ENCODE measurements at regions not wholly inside any gene's neighbourhood (a gene's known extent, or its start where the extent isn't known, plus 50 kb on each side); places are given as distances from the start of the nearest gene placed in this dataset.

DNA sequence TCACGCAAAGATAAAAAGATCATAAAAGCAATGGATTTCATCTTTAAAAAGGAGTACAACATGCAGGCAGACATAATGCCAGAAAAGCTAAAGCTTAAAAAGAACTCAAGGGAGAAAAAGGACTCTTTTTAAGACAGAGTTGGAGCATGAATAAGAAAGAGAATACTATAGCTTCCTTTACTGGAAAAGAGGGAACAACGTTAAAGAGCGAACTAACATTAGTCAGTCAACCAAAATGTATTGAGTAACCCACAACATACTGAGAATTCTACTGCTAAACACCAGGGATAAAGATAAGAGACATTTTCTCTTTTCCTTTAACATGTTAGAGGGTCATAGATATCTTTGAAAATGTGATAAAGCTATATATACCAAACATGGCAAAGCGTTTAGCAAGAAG is 182.0 kb downstream of the DUSP10 start:
- WGBS (ENCODE audit: insufficient coverage) = no CpG with 5 or more reads among the region's 4 CpGs
- Histone ChIP-seq H3K27ac (ENCODE audit: low read depth, low read length) (no peak overlapping the region), H3K27me3 (ENCODE audit: control insufficient read depth, insufficient read depth, low read length) (no peaks in the 10 kb centered on the region), H3K4me3 (ENCODE audit: low read depth, low read length) (no peak overlapping the region), H3K4me1 (ENCODE audit: control insufficient read depth, insufficient read depth, low read length) (no peaks in the 10 kb centered on the region), H3K36me3 (ENCODE audit: control insufficient read depth, insufficient read depth, low read length) (no peaks in the 10 kb centered on the region), H3K9me3 (ENCODE audit: control insufficient read depth, insufficient read depth, low read length) (no peaks in the 10 kb centered on the region)
- DNase-seq (ENCODE audit: low read depth in 4 of 6, low spot score in 6 of 6) = no peak

DNA sequence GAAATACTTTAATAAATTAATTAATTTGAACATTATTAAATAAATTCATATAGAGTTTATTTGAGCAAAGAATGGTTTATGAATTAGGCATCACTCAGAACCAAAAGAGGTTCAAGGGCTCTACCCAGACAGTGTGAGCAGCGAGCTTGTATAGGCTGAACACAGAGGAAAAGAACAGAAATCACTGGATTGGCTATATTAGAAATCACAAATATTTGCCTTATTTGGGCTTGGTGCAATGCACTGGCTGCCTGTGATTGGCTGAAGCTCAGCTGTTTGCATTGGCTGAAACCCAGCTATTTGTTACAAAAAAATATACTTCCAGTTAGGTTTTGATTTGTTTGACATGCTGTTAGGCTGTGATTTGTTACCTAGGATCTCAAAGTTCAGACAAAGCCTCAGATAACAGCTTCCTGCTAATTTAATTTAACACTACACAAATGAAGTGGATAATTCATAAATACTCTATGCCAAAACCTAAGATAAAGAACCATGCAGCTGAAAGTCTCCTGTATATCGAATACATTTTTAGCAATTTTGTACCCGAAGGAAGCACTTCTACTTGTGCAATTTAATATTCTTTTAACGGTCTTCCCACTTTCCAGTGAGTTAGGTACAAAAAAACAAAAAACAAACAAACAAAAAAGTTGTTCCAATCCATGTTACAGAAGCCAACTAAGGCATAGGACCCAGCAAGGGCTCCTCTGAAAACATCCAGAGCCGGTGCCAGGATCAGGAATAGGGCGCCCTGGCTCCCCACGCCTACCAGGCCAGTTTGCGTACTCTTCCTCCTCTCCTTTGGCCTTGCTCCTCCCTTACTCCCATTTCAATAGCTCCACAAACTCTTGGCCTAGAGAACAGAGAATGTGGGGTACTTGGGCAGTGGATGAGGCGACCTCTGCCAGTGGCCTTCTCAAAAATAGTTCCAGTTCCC is 179.1 kb downstream of the DUSP10 start:
- WGBS (ENCODE audit: insufficient coverage) = 92% methylated on average over 6 of the region's 9 CpGs
- no peak overlapping the region for H3K27ac ChIP-seq (ENCODE audit: low read depth, low read length)
- no peaks in the 10 kb centered on the region for H3K27me3 ChIP-seq (ENCODE audit: control insufficient read depth, insufficient read depth, low read length)
- no peaks in the 10 kb centered on the region for H3K9me3 ChIP-seq (ENCODE audit: control insufficient read depth, insufficient read depth, low read length)
- no peak overlapping the region for H3K4me3 ChIP-seq (ENCODE audit: low read depth, low read length)
- no peak for DNase-seq (ENCODE audit: low read depth in 4 of 6, low spot score in 6 of 6)
- no peaks in the 10 kb centered on the region for H3K4me1 ChIP-seq (ENCODE audit: control insufficient read depth, insufficient read depth, low read length)
- H3K36me3 ChIP-seq (ENCODE audit: control insufficient read depth, insufficient read depth, low read length) = no peaks in the 10 kb centered on the region

DNA sequence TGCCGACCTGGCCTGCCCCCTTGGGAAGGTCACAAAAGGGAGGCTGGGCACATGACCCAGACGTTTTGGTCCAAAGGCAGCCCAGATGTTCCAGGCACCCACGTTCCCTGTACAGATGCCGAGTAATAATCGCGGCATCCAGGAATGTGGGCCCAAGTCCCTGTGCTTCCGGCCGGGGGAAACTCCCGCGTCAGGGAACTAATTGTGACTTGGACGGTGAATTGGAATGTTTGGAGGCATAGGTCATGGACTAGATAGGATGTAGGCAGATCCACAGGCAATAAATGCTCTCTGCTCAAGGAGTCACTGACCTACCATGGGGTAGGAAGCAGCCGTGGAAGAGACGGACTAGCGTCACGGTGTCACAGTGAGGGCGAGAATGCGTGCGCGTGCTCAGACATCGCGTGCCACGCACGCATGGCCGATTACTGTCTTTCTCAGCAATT is 178.4 kb downstream of the DUSP10 start:
- H3K9me3 ChIP-seq (ENCODE audit: control insufficient read depth, insufficient read depth, low read length) = no peaks in the 10 kb centered on the region
- H3K4me1 ChIP-seq (ENCODE audit: control insufficient read depth, insufficient read depth, low read length) = no peaks in the 10 kb centered on the region
- WGBS (ENCODE audit: insufficient coverage) = 90% methylated on average over 15 of the region's 24 CpGs
- no peak overlapping the region for H3K4me3 ChIP-seq (ENCODE audit: low read depth, low read length)
- no peak for DNase-seq (ENCODE audit: low read depth in 4 of 6, low spot score in 6 of 6)
- no peak overlapping the region for H3K27ac ChIP-seq (ENCODE audit: low read depth, low read length)
- no peaks in the 10 kb centered on the region for H3K27me3 ChIP-seq (ENCODE audit: control insufficient read depth, insufficient read depth, low read length)
- H3K36me3 ChIP-seq (ENCODE audit: control insufficient read depth, insufficient read depth, low read length) = no peaks in the 10 kb centered on the region

DNA sequence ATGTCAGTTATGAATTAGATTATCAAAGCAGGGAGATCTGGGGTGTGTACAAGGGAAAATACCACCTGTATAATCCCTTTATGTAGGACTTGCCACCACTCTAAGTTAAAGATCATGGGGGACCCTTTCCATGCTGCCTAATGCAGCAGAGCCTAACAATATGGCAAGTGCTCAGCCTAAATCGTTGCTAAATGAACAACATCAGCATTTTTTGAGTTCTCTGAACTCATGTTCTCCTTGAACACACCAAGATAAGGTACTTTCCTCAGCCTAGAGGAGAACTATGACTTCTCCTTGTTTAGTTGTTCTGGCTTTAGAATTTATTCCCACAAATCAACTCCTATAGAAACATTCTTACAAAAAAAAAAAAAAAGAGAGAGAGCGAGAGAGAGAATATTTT is 177.0 kb downstream of the DUSP10 start:
- no CpG with 5 or more reads among the region's 2 CpGs for WGBS (ENCODE audit: insufficient coverage)
- Histone ChIP-seq H3K9me3 (ENCODE audit: control insufficient read depth, insufficient read depth, low read length) (no peaks in the 10 kb centered on the region), H3K27ac (ENCODE audit: low read depth, low read length) (no peak overlapping the region), H3K27me3 (ENCODE audit: control insufficient read depth, insufficient read depth, low read length) (no peaks in the 10 kb centered on the region), H3K4me1 (ENCODE audit: control insufficient read depth, insufficient read depth, low read length) (no peaks in the 10 kb centered on the region), H3K36me3 (ENCODE audit: control insufficient read depth, insufficient read depth, low read length) (no peaks in the 10 kb centered on the region), H3K4me3 (ENCODE audit: low read depth, low read length) (no peak overlapping the region)
- no peak for DNase-seq (ENCODE audit: low read depth in 4 of 6, low spot score in 6 of 6)

DNA sequence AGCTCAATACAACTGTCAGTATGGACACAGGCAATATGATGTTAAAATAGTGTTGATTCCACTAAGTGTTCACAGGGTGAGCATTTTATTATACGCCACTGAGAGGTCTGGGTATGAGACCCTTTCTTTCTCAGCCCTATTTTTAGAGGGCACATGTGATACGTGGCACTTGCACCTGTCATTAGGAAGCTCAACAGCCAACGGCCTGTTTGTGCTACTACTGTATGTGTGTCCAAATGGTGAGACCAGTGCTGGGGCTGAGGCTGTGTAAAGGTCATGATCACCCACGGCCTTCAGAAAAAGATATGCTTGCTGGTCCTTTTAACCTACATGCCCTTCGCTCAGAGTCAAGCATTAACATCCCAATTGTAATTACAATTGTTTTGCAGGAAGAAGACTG is 176.2 kb downstream of the DUSP10 start:
- WGBS (ENCODE audit: insufficient coverage) = 93% methylated on average over 2 of the region's 5 CpGs
- Histone ChIP-seq H3K36me3 (ENCODE audit: control insufficient read depth, insufficient read depth, low read length) (no peaks in the 10 kb centered on the region), H3K4me1 (ENCODE audit: control insufficient read depth, insufficient read depth, low read length) (no peaks in the 10 kb centered on the region), H3K9me3 (ENCODE audit: control insufficient read depth, insufficient read depth, low read length) (no peaks in the 10 kb centered on the region), H3K4me3 (ENCODE audit: low read depth, low read length) (no peak overlapping the region), H3K27me3 (ENCODE audit: control insufficient read depth, insufficient read depth, low read length) (no peaks in the 10 kb centered on the region), H3K27ac (ENCODE audit: low read depth, low read length) (no peak overlapping the region)
- no peak for DNase-seq (ENCODE audit: low read depth in 4 of 6, low spot score in 6 of 6)

DNA sequence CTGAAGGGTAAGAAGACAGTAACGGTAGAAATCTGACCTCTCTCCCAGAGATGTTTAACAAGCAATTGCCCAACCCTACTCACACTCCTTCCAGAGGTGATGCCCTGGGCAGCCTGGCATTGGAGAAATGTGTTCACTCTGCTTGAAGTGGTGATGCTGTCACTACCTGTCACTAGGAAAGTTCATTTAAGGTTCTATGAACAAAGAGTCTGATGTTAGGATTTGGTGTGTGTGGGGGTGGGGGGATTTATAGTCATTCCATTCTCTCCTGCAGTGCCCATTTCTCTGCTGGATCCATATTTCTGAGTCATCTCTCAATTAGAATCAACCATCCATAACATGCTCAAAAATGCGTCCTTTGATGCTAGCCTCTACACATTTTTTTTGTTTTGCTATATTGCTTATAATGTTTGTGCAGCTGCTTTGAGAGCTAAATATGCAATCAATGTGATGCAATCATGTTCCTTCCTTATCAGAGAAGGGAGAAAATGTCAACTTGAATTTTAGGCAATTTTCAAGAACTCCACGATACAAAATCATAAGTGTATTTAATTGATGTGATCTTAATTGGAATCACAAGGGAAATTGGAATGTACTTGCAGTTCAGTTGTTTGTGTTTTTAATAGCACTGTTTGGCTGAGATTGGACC is 173.9 kb downstream of the DUSP10 start:
- no CpG with 5 or more reads among the region's 3 CpGs for WGBS (ENCODE audit: insufficient coverage)
- DNase-seq (ENCODE audit: low read depth in 4 of 6, low spot score in 6 of 6) = no peak
- no peak overlapping the region for H3K27ac ChIP-seq (ENCODE audit: low read depth, low read length)
- no peaks in the 10 kb centered on the region for H3K27me3 ChIP-seq (ENCODE audit: control insufficient read depth, insufficient read depth, low read length)
- no peak overlapping the region for H3K4me3 ChIP-seq (ENCODE audit: low read depth, low read length)
- no peaks in the 10 kb centered on the region for H3K4me1 ChIP-seq (ENCODE audit: control insufficient read depth, insufficient read depth, low read length)
- H3K36me3 ChIP-seq (ENCODE audit: control insufficient read depth, insufficient read depth, low read length) = no peaks in the 10 kb centered on the region
- H3K9me3 ChIP-seq (ENCODE audit: control insufficient read depth, insufficient read depth, low read length) = no peaks in the 10 kb centered on the region

DNA sequence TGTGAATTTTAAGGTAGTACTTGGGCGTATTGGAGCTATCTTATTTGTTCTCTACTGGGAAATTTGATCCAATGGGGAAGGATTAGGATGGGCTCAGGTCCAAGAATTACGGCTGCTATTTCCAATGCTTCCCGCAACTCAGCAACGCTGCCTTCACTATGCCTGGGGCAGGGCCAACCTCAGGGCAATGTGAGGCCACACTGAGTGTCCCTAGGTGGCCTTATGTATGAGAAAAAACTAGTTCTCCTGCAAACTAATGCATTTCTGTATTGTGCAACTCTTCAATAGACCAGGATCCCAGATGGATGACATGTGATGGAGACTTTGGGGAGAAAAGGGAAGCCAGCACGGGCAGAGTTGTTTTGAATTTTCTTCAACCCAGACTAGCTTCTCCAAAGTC is 168.1 kb downstream of the DUSP10 start:
- Histone ChIP-seq H3K27ac (ENCODE audit: low read depth, low read length) (no peak overlapping the region), H3K27me3 (ENCODE audit: control insufficient read depth, insufficient read depth, low read length) (no peaks in the 10 kb centered on the region), H3K9me3 (ENCODE audit: control insufficient read depth, insufficient read depth, low read length) (no peaks in the 10 kb centered on the region), H3K4me3 (ENCODE audit: low read depth, low read length) (no peak overlapping the region), H3K4me1 (ENCODE audit: control insufficient read depth, insufficient read depth, low read length) (no peaks in the 10 kb centered on the region), H3K36me3 (ENCODE audit: control insufficient read depth, insufficient read depth, low read length) (no peaks in the 10 kb centered on the region)
- no peak for DNase-seq (ENCODE audit: low read depth in 4 of 6, low spot score in 6 of 6)
- WGBS (ENCODE audit: insufficient coverage) = 52% methylated on average over 3 of the region's 5 CpGs

DNA sequence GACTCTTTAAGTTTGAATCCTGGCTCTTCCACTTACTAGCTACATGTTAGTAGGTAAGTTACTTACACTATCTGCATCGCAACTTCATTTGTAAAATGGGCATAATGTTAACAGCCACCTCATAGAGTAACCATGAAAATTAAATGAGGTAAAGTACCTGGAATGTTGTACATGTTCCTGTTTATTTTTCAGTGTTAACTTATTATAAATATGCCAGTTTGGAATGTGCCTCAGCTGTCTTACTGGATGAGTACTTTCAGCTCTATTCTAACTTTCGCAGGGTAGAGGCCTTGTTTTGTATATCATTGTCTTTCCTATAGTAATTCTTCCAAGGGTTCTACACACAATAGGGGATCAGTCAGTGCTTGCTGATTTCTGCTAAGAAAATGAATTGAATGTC is 167.4 kb downstream of the DUSP10 start:
- no CpG with 5 or more reads among the region's 2 CpGs for WGBS (ENCODE audit: insufficient coverage)
- Histone ChIP-seq H3K4me3 (ENCODE audit: low read depth, low read length) (no peak overlapping the region), H3K27ac (ENCODE audit: low read depth, low read length) (no peak overlapping the region), H3K4me1 (ENCODE audit: control insufficient read depth, insufficient read depth, low read length) (no peaks in the 10 kb centered on the region), H3K27me3 (ENCODE audit: control insufficient read depth, insufficient read depth, low read length) (no peaks in the 10 kb centered on the region), H3K9me3 (ENCODE audit: control insufficient read depth, insufficient read depth, low read length) (no peaks in the 10 kb centered on the region), H3K36me3 (ENCODE audit: control insufficient read depth, insufficient read depth, low read length) (no peaks in the 10 kb centered on the region)
- DNase-seq (ENCODE audit: low read depth in 4 of 6, low spot score in 6 of 6) = no peak

DNA sequence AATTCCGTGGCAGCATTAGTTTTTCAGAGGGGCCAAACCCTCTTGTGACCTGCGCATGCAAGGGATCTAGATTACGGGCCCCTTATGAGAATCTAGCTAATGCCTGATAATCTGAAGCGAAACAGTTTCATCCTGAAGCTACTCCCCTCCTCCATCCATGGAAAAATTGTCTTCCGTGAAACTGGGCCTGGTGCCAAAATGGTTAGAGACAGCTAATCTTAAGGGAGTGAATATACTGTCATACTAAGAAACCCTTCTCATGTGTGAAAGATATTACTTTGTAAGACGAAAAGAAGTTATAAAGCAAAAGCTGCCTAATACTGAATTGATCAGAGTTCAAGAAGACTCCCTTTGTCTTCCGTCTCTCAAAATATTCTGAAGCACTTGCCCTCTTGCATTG is 166.3 kb downstream of the DUSP10 start:
- no peaks in the 10 kb centered on the region for H3K9me3 ChIP-seq (ENCODE audit: control insufficient read depth, insufficient read depth, low read length)
- no peak overlapping the region for H3K27ac ChIP-seq (ENCODE audit: low read depth, low read length)
- H3K4me1 ChIP-seq (ENCODE audit: control insufficient read depth, insufficient read depth, low read length) = no peaks in the 10 kb centered on the region
- WGBS (ENCODE audit: insufficient coverage) = 94% methylated on average over 2 of the region's 7 CpGs
- no peaks in the 10 kb centered on the region for H3K27me3 ChIP-seq (ENCODE audit: control insufficient read depth, insufficient read depth, low read length)
- H3K36me3 ChIP-seq (ENCODE audit: control insufficient read depth, insufficient read depth, low read length) = no peaks in the 10 kb centered on the region
- DNase-seq (ENCODE audit: low read depth in 4 of 6, low spot score in 6 of 6) = peak in 1 of 6 donors; percentile 28
- no peak overlapping the region for H3K4me3 ChIP-seq (ENCODE audit: low read depth, low read length)

DNA sequence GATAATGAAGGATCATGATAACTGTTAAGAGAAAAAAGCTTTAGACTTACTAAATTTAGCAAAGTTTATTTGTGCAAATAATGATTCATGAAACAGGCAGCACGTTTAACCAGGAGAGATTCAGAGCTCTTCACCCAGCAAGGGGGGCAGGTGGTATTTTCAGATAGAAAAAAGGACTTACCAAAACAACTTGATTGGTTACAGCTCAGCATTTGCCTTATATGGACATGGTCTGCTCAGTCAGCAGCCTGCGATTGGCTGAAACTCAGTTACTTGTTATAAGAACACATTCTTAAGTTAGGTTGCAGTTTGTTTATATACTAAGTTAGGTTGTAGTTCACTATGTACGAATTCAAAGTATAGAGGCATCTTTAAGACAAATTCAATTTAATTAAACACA is 165.6 kb downstream of the DUSP10 start:
- WGBS (ENCODE audit: insufficient coverage) = no CpG with 5 or more reads among the region's 3 CpGs
- Histone ChIP-seq H3K4me1 (ENCODE audit: control insufficient read depth, insufficient read depth, low read length) (no peaks in the 10 kb centered on the region), H3K4me3 (ENCODE audit: low read depth, low read length) (no peak overlapping the region), H3K27ac (ENCODE audit: low read depth, low read length) (no peak overlapping the region), H3K36me3 (ENCODE audit: control insufficient read depth, insufficient read depth, low read length) (no peaks in the 10 kb centered on the region), H3K9me3 (ENCODE audit: control insufficient read depth, insufficient read depth, low read length) (no peaks in the 10 kb centered on the region), H3K27me3 (ENCODE audit: control insufficient read depth, insufficient read depth, low read length) (no peaks in the 10 kb centered on the region)
- DNase-seq (ENCODE audit: low read depth in 4 of 6, low spot score in 6 of 6) = no peak
